ENCODE measurements at regions not wholly inside any gene's neighbourhood (a gene's known extent, or its start where the extent isn't known, plus 50 kb on each side); places are given as distances from the start of the nearest gene placed in this dataset.

GRCh38 chr13:64774915-64775314 is 2455.2 kb downstream of the PCDH9 start:
- H3K27ac Mint-ChIP-seq = no peak overlapping the region
- no peaks in the 10 kb centered on the region for H3K9me3 Mint-ChIP-seq
- TF ChIP-seq ELF4 (CRISPR knock-in tag; IDR thresholded peaks at IDR 0.05; ENCODE audit: low read depth) (no peak), ETV6 (CRISPR knock-in tag; IDR thresholded peaks at IDR 0.05) (no peak), ATF3 (CRISPR knock-in tag; conservative IDR thresholded peaks at IDR 0.05) (no peak), NFYB (CRISPR knock-in tag; conservative IDR thresholded peaks at IDR 0.05; ENCODE audit: low read depth) (no peak), HMGA2 (CRISPR knock-in tag; IDR thresholded peaks at IDR 0.05) (no peak), FOXP1 (CRISPR knock-in tag; IDR thresholded peaks at IDR 0.05; ENCODE audit: borderline replicate concordance) (no peak), ESRRA (CRISPR knock-in tag; IDR thresholded peaks at IDR 0.05; ENCODE audit: borderline replicate concordance) (no peak), TCF7 (CRISPR knock-in tag; IDR thresholded peaks at IDR 0.05; ENCODE audit: low read depth) (no peak), SMAD4 (CRISPR knock-in tag; IDR thresholded peaks at IDR 0.05) (no peak), FOXK1 (CRISPR knock-in tag; IDR thresholded peaks at IDR 0.05) (no peak), CREM (CRISPR knock-in tag; IDR thresholded peaks at IDR 0.05) (no peak), CREB1 (CRISPR knock-in tag; IDR thresholded peaks at IDR 0.05) (no peak), ZNF219 (CRISPR knock-in tag; IDR thresholded peaks at IDR 0.05; ENCODE audit: borderline replicate concordance) (no peak), NR2C2 (CRISPR knock-in tag; IDR thresholded peaks at IDR 0.05) (no peak), ZNF416 (CRISPR knock-in tag; IDR thresholded peaks at IDR 0.05) (no peak), SP1 (CRISPR knock-in tag; conservative IDR thresholded peaks at IDR 0.05) (no peak), KAT7 (CRISPR knock-in tag; IDR thresholded peaks at IDR 0.05; ENCODE audit: borderline replicate concordance) (no peak)
- TF ChIP-seq, protein P1, sequence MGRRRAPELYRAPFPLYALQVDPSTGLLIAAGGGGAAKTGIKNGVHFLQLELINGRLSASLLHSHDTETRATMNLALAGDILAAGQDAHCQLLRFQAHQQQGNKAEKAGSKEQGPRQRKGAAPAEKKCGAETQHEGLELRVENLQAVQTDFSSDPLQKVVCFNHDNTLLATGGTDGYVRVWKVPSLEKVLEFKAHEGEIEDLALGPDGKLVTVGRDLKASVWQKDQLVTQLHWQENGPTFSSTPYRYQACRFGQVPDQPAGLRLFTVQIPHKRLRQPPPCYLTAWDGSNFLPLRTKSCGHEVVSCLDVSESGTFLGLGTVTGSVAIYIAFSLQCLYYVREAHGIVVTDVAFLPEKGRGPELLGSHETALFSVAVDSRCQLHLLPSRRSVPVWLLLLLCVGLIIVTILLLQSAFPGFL (CRISPR knock-in tag; IDR thresholded peaks at IDR 0.05; ENCODE audit: borderline replicate concordance) = no peak
- TF ChIP-seq, protein P2, sequence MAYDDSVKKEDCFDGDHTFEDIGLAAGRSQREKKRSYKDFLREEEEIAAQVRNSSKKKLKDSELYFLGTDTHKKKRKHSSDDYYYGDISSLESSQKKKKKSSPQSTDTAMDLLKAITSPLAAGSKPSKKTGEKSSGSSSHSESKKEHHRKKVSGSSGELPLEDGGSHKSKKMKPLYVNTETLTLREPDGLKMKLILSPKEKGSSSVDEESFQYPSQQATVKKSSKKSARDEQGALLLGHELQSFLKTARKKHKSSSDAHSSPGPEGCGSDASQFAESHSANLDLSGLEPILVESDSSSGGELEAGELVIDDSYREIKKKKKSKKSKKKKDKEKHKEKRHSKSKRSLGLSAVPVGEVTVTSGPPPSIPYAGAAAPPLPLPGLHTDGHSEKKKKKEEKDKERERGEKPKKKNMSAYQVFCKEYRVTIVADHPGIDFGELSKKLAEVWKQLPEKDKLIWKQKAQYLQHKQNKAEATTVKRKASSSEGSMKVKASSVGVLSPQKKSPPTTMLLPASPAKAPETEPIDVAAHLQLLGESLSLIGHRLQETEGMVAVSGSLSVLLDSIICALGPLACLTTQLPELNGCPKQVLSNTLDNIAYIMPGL (CRISPR knock-in tag; IDR thresholded peaks at IDR 0.05) = no peak
- TF ChIP-seq, protein P3, sequence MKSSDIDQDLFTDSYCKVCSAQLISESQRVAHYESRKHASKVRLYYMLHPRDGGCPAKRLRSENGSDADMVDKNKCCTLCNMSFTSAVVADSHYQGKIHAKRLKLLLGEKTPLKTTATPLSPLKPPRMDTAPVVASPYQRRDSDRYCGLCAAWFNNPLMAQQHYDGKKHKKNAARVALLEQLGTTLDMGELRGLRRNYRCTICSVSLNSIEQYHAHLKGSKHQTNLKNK (CRISPR knock-in tag; IDR thresholded peaks at IDR 0.05) = no peak
- ChIA-PET CTCF (no interaction called here), POLR2A (no interaction called here)
- no peaks in the 10 kb centered on the region for H3K27me3 Mint-ChIP-seq (ENCODE audit: low read depth)
- no peak for ATAC-seq
- DNase-seq (ENCODE audit: low spot score) = no peak
- H3K4me1 Mint-ChIP-seq = peaks cover 8% of the 10 kb centered on the region
- H3K4me3 Mint-ChIP-seq = no peak overlapping the region
- no peaks in the 10 kb centered on the region for H3K36me3 Mint-ChIP-seq

GRCh38 chr13:64770743-64771142 is 2459.4 kb downstream of the PCDH9 start:
- POLR2A ChIA-PET = no interaction called here
- no peak for TF ChIP-seq NR1H2 (CRISPR knock-in tag; IDR thresholded peaks at IDR 0.05)
- TF ChIP-seq, protein P4, sequence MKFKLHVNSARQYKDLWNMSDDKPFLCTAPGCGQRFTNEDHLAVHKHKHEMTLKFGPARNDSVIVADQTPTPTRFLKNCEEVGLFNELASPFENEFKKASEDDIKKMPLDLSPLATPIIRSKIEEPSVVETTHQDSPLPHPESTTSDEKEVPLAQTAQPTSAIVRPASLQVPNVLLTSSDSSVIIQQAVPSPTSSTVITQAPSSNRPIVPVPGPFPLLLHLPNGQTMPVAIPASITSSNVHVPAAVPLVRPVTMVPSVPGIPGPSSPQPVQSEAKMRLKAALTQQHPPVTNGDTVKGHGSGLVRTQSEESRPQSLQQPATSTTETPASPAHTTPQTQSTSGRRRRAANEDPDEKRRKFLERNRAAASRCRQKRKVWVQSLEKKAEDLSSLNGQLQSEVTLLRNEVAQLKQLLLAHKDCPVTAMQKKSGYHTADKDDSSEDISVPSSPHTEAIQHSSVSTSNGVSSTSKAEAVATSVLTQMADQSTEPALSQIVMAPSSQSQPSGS (CRISPR knock-in tag; IDR thresholded peaks at IDR 0.05; ENCODE audit: borderline replicate concordance, low read depth) = no peak
- CTCF ChIA-PET = no interaction called here
- Mint-ChIP-seq H3K27me3 (ENCODE audit: low read depth) (no peaks in the 10 kb centered on the region), H3K4me1 (peaks cover 8% of the 10 kb centered on the region), H3K9me3 (peaks cover under 1% of the 10 kb centered on the region), H3K4me3 (no peak overlapping the region), H3K27ac (no peak overlapping the region), H3K36me3 (no peaks in the 10 kb centered on the region)
- DNase-seq (ENCODE audit: low spot score) (no peak), ATAC-seq (no peak)
